ENCODE measurements at regions not wholly inside any gene's neighbourhood (a gene's known extent, or its start where the extent isn't known, plus 50 kb on each side); places are given as distances from the start of the nearest gene placed in this dataset.
A peak's percentile ranks its signal among the peaks of the same experiment; 100 is the strongest.
"Not testable (repeated sequence)": the region's sequence is repeated elsewhere in the genome, so short reads cannot be mapped to it uniquely, and the experiment has no call there.

DNA sequence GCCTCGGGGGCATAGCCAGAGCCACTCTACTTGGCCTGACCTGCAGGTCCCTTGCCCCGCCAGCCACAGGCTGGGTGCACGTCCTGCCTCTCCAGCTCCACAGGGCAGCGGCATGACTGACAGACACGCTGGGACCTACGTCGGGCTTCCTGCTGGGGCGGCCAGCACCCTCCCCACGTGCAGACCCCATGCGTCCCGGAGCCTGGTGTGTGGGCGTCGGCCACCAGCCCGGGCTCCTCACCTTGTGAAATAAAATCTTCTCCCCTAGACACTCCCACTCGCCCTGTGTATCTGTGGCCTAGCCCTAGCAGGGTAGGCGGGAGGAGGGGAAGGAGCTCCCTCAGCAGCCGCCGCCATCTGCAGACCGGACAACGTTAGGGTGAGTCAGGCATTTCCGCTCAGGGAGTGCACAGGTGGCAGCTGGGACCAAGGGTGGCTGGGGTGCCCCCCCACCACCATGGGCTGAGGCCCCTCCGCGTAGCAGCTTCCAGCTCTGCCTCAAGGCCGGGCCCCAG is 119.5 kb downstream of the IGLL1 start (continued):
- TF ChIP-seq, protein P1, sequence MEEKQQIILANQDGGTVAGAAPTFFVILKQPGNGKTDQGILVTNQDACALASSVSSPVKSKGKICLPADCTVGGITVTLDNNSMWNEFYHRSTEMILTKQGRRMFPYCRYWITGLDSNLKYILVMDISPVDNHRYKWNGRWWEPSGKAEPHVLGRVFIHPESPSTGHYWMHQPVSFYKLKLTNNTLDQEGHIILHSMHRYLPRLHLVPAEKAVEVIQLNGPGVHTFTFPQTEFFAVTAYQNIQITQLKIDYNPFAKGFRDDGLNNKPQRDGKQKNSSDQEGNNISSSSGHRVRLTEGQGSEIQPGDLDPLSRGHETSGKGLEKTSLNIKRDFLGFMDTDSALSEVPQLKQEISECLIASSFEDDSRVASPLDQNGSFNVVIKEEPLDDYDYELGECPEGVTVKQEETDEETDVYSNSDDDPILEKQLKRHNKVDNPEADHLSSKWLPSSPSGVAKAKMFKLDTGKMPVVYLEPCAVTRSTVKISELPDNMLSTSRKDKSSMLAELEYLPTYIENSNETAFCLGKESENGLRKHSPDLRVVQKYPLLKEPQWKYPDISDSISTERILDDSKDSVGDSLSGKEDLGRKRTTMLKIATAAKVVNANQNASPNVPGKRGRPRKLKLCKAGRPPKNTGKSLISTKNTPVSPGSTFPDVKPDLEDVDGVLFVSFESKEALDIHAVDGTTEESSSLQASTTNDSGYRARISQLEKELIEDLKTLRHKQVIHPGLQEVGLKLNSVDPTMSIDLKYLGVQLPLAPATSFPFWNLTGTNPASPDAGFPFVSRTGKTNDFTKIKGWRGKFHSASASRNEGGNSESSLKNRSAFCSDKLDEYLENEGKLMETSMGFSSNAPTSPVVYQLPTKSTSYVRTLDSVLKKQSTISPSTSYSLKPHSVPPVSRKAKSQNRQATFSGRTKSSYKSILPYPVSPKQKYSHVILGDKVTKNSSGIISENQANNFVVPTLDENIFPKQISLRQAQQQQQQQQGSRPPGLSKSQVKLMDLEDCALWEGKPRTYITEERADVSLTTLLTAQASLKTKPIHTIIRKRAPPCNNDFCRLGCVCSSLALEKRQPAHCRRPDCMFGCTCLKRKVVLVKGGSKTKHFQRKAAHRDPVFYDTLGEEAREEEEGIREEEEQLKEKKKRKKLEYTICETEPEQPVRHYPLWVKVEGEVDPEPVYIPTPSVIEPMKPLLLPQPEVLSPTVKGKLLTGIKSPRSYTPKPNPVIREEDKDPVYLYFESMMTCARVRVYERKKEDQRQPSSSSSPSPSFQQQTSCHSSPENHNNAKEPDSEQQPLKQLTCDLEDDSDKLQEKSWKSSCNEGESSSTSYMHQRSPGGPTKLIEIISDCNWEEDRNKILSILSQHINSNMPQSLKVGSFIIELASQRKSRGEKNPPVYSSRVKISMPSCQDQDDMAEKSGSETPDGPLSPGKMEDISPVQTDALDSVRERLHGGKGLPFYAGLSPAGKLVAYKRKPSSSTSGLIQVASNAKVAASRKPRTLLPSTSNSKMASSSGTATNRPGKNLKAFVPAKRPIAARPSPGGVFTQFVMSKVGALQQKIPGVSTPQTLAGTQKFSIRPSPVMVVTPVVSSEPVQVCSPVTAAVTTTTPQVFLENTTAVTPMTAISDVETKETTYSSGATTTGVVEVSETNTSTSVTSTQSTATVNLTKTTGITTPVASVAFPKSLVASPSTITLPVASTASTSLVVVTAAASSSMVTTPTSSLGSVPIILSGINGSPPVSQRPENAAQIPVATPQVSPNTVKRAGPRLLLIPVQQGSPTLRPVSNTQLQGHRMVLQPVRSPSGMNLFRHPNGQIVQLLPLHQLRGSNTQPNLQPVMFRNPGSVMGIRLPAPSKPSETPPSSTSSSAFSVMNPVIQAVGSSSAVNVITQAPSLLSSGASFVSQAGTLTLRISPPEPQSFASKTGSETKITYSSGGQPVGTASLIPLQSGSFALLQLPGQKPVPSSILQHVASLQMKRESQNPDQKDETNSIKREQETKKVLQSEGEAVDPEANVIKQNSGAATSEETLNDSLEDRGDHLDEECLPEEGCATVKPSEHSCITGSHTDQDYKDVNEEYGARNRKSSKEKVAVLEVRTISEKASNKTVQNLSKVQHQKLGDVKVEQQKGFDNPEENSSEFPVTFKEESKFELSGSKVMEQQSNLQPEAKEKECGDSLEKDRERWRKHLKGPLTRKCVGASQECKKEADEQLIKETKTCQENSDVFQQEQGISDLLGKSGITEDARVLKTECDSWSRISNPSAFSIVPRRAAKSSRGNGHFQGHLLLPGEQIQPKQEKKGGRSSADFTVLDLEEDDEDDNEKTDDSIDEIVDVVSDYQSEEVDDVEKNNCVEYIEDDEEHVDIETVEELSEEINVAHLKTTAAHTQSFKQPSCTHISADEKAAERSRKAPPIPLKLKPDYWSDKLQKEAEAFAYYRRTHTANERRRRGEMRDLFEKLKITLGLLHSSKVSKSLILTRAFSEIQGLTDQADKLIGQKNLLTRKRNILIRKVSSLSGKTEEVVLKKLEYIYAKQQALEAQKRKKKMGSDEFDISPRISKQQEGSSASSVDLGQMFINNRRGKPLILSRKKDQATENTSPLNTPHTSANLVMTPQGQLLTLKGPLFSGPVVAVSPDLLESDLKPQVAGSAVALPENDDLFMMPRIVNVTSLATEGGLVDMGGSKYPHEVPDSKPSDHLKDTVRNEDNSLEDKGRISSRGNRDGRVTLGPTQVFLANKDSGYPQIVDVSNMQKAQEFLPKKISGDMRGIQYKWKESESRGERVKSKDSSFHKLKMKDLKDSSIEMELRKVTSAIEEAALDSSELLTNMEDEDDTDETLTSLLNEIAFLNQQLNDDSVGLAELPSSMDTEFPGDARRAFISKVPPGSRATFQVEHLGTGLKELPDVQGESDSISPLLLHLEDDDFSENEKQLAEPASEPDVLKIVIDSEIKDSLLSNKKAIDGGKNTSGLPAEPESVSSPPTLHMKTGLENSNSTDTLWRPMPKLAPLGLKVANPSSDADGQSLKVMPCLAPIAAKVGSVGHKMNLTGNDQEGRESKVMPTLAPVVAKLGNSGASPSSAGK (IDR thresholded peaks at IDR 0.05), result peak; percentile 41; the same call in 1 of the 2 replicates

DNA sequence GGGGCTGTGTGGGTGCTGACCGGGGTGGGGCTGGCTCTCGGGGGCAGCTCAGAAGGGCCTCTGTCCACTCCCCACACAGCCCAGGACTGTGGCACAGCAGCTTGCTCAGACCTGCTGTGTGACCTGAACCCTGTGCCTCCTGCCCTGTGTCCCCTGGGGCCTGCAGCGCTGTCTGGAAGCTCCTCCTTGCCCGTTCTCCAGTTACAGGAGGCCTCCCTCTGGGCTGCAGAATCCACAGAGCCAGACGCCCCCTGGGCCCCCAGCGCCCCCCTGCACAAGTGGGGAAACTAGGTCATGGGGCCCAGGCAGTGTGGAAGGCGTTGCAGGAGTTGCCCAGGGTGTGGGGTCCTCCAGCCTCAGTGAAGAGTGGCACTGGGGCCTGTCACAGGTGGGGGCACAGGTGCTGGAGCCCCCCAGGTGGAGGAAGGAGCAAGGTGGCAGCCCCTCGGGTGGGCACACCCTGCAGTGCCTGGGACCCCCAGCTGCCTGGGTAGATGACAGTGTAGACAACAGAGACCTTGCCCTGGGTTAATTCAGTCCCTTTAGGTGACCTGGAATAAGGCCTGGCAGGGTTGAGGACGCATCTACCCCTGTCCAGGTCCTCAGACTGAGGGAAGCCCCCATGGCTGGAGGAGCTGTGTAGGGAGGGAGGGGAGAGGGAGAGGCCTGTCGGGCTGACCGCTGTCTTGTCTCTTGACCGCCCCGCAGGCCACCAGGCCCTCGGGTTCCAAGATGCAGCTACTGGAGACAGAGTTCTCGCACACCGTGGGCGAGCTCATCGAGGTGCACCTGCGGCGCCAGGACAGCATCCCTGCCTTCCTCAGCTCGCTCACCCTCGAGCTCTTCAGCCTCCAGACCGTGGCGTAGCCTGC is 120.2 kb downstream of the IGLL1 start:
- H4K20me1 ChIP-seq (replicated peaks; ENCODE audit: control insufficient read depth, insufficient read depth, low read length); CTCF ChIA-PET (ENCODE audit: low intra/inter-chr PET ratio); H3K79me2 ChIP-seq (ENCODE audit: control insufficient read depth, insufficient read depth, low read length); H3K9me1 ChIP-seq (ENCODE audit: control insufficient read depth, insufficient read depth, low read length); DNase-seq (ENCODE audit: extremely low read depth in 1 of 4, low spot score in 3 of 4); POLR2A ChIA-PET; intact Hi-C loops (cut with micrococcal nuclease); H3K27me3 ChIP-seq (ENCODE audit: control insufficient read depth in 2 of 2, insufficient read depth in 2 of 2, low read length in 2 of 2); H3K4me3 ChIP-seq; BruUV-seq (replicated peaks); FAIRE-seq; H3K27ac ChIP-seq (ENCODE audit: extremely low read depth, low read depth, low read length); H3K4me2 ChIP-seq (ENCODE audit: insufficient read depth, low read length); H3K36me3 ChIP-seq (ENCODE audit: control insufficient read depth, insufficient read depth, low read length); ATAC-seq; H3K9ac ChIP-seq (ENCODE audit: insufficient read depth in 1 of 2, low read depth in 2 of 2, low read length in 2 of 2); in situ Hi-C loops (cut with MboI); H3K9me3 ChIP-seq (replicated peaks; ENCODE audit: control insufficient read depth, insufficient read depth, low read depth, low read length): not testable (repeated sequence)
- H2AFZ ChIP-seq (ENCODE audit: low read depth, low read length), result peak overlapping the region; percentile 40; the same call in 1 of the 2 replicates
- 30% methylated on average over 15 of the region's 24 CpGs for WGBS (ENCODE audit: insufficient coverage, low coverage, missing lambda C conversion rate)
- peaks cover 0 to 19% of the 10 kb centered on the region in 2 experiments; a peak in 3 of 5 replicates for H3K4me1 ChIP-seq (replicated peaks in 1 of 2; ENCODE audit: control insufficient read depth in 2 of 2, insufficient read depth in 2 of 2, low read length in 2 of 2)

Measured in K562 (cell line).